ENCODE measurements at regions not wholly inside any gene's neighbourhood (a gene's known extent, or its start where the extent isn't known, plus 50 kb on each side); places are given as distances from the start of the nearest gene placed in this dataset.

DNA sequence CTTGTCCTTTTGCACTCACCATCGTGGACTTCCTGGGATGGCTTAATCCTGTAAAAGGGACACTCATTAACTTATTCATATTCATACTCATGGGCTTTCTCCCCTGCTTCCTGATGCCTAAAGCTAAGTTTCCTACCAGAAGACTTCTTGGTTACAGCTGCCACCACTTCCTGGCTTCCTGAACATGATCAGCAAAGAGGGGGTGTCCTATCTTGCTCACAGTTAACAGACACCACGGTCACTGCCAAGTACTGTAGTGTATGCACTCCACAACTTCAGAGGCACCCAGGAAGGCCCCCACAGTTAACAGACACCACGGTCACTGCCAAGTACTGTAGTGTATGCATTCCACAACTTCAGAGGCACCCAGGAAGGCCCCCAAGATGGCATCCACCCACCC is 177.8 kb downstream of the SIPA1L2 start:
- TF ChIP-seq, protein P1, sequence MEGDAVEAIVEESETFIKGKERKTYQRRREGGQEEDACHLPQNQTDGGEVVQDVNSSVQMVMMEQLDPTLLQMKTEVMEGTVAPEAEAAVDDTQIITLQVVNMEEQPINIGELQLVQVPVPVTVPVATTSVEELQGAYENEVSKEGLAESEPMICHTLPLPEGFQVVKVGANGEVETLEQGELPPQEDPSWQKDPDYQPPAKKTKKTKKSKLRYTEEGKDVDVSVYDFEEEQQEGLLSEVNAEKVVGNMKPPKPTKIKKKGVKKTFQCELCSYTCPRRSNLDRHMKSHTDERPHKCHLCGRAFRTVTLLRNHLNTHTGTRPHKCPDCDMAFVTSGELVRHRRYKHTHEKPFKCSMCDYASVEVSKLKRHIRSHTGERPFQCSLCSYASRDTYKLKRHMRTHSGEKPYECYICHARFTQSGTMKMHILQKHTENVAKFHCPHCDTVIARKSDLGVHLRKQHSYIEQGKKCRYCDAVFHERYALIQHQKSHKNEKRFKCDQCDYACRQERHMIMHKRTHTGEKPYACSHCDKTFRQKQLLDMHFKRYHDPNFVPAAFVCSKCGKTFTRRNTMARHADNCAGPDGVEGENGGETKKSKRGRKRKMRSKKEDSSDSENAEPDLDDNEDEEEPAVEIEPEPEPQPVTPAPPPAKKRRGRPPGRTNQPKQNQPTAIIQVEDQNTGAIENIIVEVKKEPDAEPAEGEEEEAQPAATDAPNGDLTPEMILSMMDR (IDR thresholded peaks at IDR 0.05): no peak
- TF ChIP-seq POLR2A (IDR thresholded peaks at IDR 0.05): no peak

Measured in Peyer's patch (tissue), 4 donors.